ENCODE measurements at regions not wholly inside any gene's neighbourhood (a gene's known extent, or its start where the extent isn't known, plus 50 kb on each side); places are given as distances from the start of the nearest gene placed in this dataset.

- H3K9me3 ChIP-seq (ENCODE audit: low read depth, low read length, poor library complexity, severe bottlenecking) = no peaks in the 10 kb centered on the region
- no peak overlapping the region for H3K4me3 ChIP-seq (ENCODE audit: low read depth, low read length, poor library complexity, severe bottlenecking)
- peaks cover 22% of the 10 kb centered on the region for H3K4me1 ChIP-seq (ENCODE audit: insufficient read depth, low read length, poor library complexity, severe bottlenecking)
- POLR2A ChIA-PET (ENCODE audit: low non-redundant PET) = no interaction called here
- TF ChIP-seq CTCF (conservative IDR thresholded peaks at IDR 0.05; ENCODE audit: low read depth, low read length) = no peak
- TF ChIP-seq EZH2 (IDR thresholded peaks at IDR 0.05; ENCODE audit: borderline replicate concordance, low read depth, low read length, poor library complexity, severe bottlenecking) = no peak
- H3K36me3 ChIP-seq (ENCODE audit: insufficient read depth, low read length, poor library complexity, severe bottlenecking) = no peaks in the 10 kb centered on the region
- CTCF ChIA-PET = interaction anchor here (0.6 kb wide), 1 partner anchor 900 kb away, joined by 11 read pairs; no protein-coding TSS in a partner anchor
- peaks cover 79% of the 10 kb centered on the region for H3K27me3 ChIP-seq (replicated peaks; ENCODE audit: insufficient read depth, low read depth, low read length, poor library complexity)
- H3K27ac ChIP-seq (ENCODE audit: low read depth, low read length, poor library complexity, severe bottlenecking) = no peak overlapping the region
- BruUV-seq (replicated peaks) = no TSS peak
- peak; percentile 89 for DNase-seq (ENCODE audit: low spot score)
- intact Hi-C loops (cut with micrococcal nuclease; ENCODE audit: unreplicated experiment) = loop anchor here (5.0 kb wide), 1 partner anchor 128 kb away; no protein-coding TSS in a partner anchor
Observed at GRCh38 chr1:219405531-219406331, 207.2 kb downstream of the ZC3H11B start.

DNA sequence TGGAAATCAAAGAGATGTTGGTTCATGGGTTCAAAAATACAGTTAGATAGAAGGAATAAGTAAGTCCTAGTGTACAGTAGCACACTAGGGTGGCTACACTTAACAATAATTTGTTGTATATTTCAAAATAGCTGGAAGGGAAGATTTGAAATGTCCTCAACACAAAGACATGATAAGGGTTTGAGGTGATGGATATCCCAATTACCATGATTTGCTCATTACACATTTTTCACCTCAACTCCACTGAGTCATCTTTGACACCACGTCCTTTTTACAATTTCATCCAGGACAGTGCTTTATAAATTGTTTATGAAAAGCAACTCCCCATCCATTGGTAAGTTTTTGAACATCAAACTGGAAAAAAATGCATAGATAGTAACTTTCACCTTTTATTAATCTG, 208.3 kb downstream of the ZC3H11B start:
- intact Hi-C loops (cut with micrococcal nuclease; ENCODE audit: unreplicated experiment) = loop anchor here (5.0 kb wide), 1 partner anchor 127 kb away; no protein-coding TSS in a partner anchor
- Histone ChIP-seq H3K9me3 (ENCODE audit: low read depth, low read length, poor library complexity, severe bottlenecking) (no peaks in the 10 kb centered on the region), H3K27me3 (replicated peaks; ENCODE audit: insufficient read depth, low read depth, low read length, poor library complexity) (peaks cover 81% of the 10 kb centered on the region), H3K36me3 (ENCODE audit: insufficient read depth, low read length, poor library complexity, severe bottlenecking) (no peaks in the 10 kb centered on the region), H3K4me1 (ENCODE audit: insufficient read depth, low read length, poor library complexity, severe bottlenecking) (peaks cover 22% of the 10 kb centered on the region), H3K4me3 (ENCODE audit: low read depth, low read length, poor library complexity, severe bottlenecking) (no peak overlapping the region), H3K27ac (ENCODE audit: low read depth, low read length, poor library complexity, severe bottlenecking) (no peak overlapping the region)
- TF ChIP-seq CTCF (conservative IDR thresholded peaks at IDR 0.05; ENCODE audit: low read depth, low read length) (no peak), EZH2 (IDR thresholded peaks at IDR 0.05; ENCODE audit: borderline replicate concordance, low read depth, low read length, poor library complexity, severe bottlenecking) (no peak)
- CTCF ChIA-PET = no interaction called here
- no TSS peak for BruUV-seq (replicated peaks)
- no peak for DNase-seq (ENCODE audit: low spot score)
- POLR2A ChIA-PET (ENCODE audit: low non-redundant PET) = no interaction called here

- intact Hi-C loops (cut with micrococcal nuclease; ENCODE audit: unreplicated experiment) = no loop called here
- ChIA-PET POLR2A (ENCODE audit: low non-redundant PET) (no interaction called here), CTCF (no interaction called here)
- Histone ChIP-seq H3K36me3 (ENCODE audit: insufficient read depth, low read length, poor library complexity, severe bottlenecking) (no peaks in the 10 kb centered on the region), H3K9me3 (ENCODE audit: low read depth, low read length, poor library complexity, severe bottlenecking) (no peaks in the 10 kb centered on the region), H3K4me3 (ENCODE audit: low read depth, low read length, poor library complexity, severe bottlenecking) (no peak overlapping the region), H3K27ac (ENCODE audit: low read depth, low read length, poor library complexity, severe bottlenecking) (no peak overlapping the region), H3K27me3 (replicated peaks; ENCODE audit: insufficient read depth, low read depth, low read length, poor library complexity) (peaks cover 64% of the 10 kb centered on the region), H3K4me1 (ENCODE audit: insufficient read depth, low read length, poor library complexity, severe bottlenecking) (peaks cover 22% of the 10 kb centered on the region)
- TF ChIP-seq EZH2 (IDR thresholded peaks at IDR 0.05; ENCODE audit: borderline replicate concordance, low read depth, low read length, poor library complexity, severe bottlenecking) (no peak), CTCF (conservative IDR thresholded peaks at IDR 0.05; ENCODE audit: low read depth, low read length) (no peak)
- DNase-seq (ENCODE audit: low spot score) = no peak
- no TSS peak for BruUV-seq (replicated peaks)
Observed at GRCh38 chr1:219402925-219403324, 210.0 kb downstream of the ZC3H11B start.
